Lung (tissue), 11 donors: ENCODE measurements at regions not wholly inside any gene's neighbourhood (a gene's known extent, or its start where the extent isn't known, plus 50 kb on each side); places are given as distances from the start of the nearest gene placed in this dataset.

ENCODE experiments used
- ATAC-seq: fragments of 200-7000 bp; cut with Tn5 transposase; one replicate; pipeline ENCODE4 v1.9.1; 2020; ENCODE audit warnings: moderate number of reproducible peaks; ENCODE audit not compliant: insufficient read depth, low FRiP score
- DNase-seq, 3 donors: peaks; one replicate each; pipeline ENCODE4 v3.0.0-alpha.2; 2013 to 2017
- H3K27ac ChIP-seq, 2 donors: one replicate each; pipeline ENCODE4 v1.5.1; 2013; ENCODE audit warnings: mild to moderate bottlenecking in 2 of 2, moderate library complexity in 2 of 2, control low read depth in 1 of 2, inconsistent platforms in 1 of 2, low read depth in 1 of 2, low read length in 1 of 2
- H3K27me3 ChIP-seq, 3 donors: one replicate each; pipeline ENCODE4 v1.5.1; 2013; ENCODE audit warnings: low read length in 2 of 3; ENCODE audit not compliant: control insufficient read depth in 3 of 3, insufficient read depth in 3 of 3
- H3K36me3 ChIP-seq, 4 donors: one replicate each; pipeline ENCODE4 v1.5.1; 2013; ENCODE audit warnings: low read length in 4 of 4, mild to moderate bottlenecking in 1 of 4, moderate library complexity in 1 of 4; ENCODE audit not compliant: control insufficient read depth in 4 of 4, insufficient read depth in 4 of 4
- H3K4me1 ChIP-seq, 5 donors: one replicate each; pipeline ENCODE4 v1.5.1; 2013; ENCODE audit warnings: low read length in 5 of 5, mild to moderate bottlenecking in 2 of 5, moderate library complexity in 1 of 5; ENCODE audit not compliant: control insufficient read depth in 5 of 5, insufficient read depth in 5 of 5
- H3K4me3 ChIP-seq: one replicate; pipeline ENCODE4 v1.5.1; 2013; ENCODE audit warnings: mild to moderate bottlenecking, control low read depth, moderate library complexity
- H3K9ac ChIP-seq, 2 donors: one replicate each; pipeline ENCODE4 v1.5.1; 2013; ENCODE audit warnings: low read length in 2 of 2, control low read depth in 1 of 2; ENCODE audit not compliant: insufficient read depth in 1 of 2
- H3K9me3 ChIP-seq, 4 donors: one replicate each; pipeline ENCODE4 v1.5.1; 2013; ENCODE audit warnings: low read length in 3 of 4, mild to moderate bottlenecking in 1 of 4, moderate library complexity in 1 of 4; ENCODE audit not compliant: control insufficient read depth in 4 of 4, insufficient read depth in 3 of 4
- CTCF ChIP-seq: IDR thresholded peaks from 2 replicates; pipeline ENCODE4 v1.5.1; 2012; ENCODE audit warnings: mild to moderate bottlenecking; ENCODE audit errors: control extremely low read depth, extremely low read depth
- WGBS, 2 donors: extraction: QIAGEN DNeasy Blood & Tissue Kit; methylation state at CpG; one replicate each; pipeline ENCODE4 v1.1.7; 2013; 5-methylcytosine and 5-hydroxymethylcytosine counted together
- donor health status: control.
- donor health status: control.
- donor health status: Bipolar disorder and iron deficiency.
- donor health status: healthy.
- donor health status: DM: yes; HTN: yes; CAD: no.

GRCh38 chr18:77777163-77777562, 527.5 kb downstream of the GALR1 start:
- DNase-seq: no peak
- ATAC-seq: no peak
- Histone ChIP-seq H3K9me3 (peaks cover 0 to 4% (median 0%) of the 10 kb centered on the region in 4 donors), H3K4me3 (no peak overlapping the region), H3K9ac (no peak overlapping the region), H3K36me3 (no peaks in the 10 kb centered on the region), H3K27me3 (peaks cover 0 to under 1% (median 0%) of the 10 kb centered on the region in 3 donors), H3K4me1 (no peaks in the 10 kb centered on the region), H3K27ac (no peak overlapping the region)
- WGBS, 2 donors: 88 to 92% methylated on average over 11 of the region's 11 CpGs
- TF ChIP-seq CTCF: no peak

GRCh38 chr18:77784759-77785379, 535.2 kb downstream of the GALR1 start:
- no peaks in the 10 kb centered on the region for H3K9me3 ChIP-seq
- H3K36me3 ChIP-seq: no peaks in the 10 kb centered on the region
- DNase-seq: no peak
- no peak for TF ChIP-seq CTCF
- H3K4me1 ChIP-seq: no peaks in the 10 kb centered on the region
- no peak overlapping the region for H3K4me3 ChIP-seq
- no peak for ATAC-seq
- H3K27ac ChIP-seq: no peak overlapping the region
- no peaks in the 10 kb centered on the region for H3K27me3 ChIP-seq
- 90 to 93% methylated on average over 18 of the region's 18 CpGs for WGBS, 2 donors
- no peak overlapping the region for H3K9ac ChIP-seq

- DNase-seq: no peak
- Histone ChIP-seq H3K4me1 (no peaks in the 10 kb centered on the region), H3K9ac (no peak overlapping the region), H3K36me3 (no peaks in the 10 kb centered on the region), H3K27ac (no peak overlapping the region), H3K27me3 (no peaks in the 10 kb centered on the region), H3K9me3 (no peaks in the 10 kb centered on the region), H3K4me3 (no peak overlapping the region)
- no peak for ATAC-seq
- 81 to 85% methylated on average over 7 of the region's 7 CpGs for WGBS, 2 donors
- TF ChIP-seq CTCF: no peak
Measured at GRCh38 chr18:77785415-77785975, 535.8 kb downstream of the GALR1 start.
